Hematopoietic multipotent progenitor cell treated with erythropoietin and hydrocortisone succinate and interleukin-3 and kit ligand, for 8 days (in vitro differentiated cells): ENCODE measurements at regions not wholly inside any gene's neighbourhood (a gene's known extent, or its start where the extent isn't known, plus 50 kb on each side); places are given as distances from the start of the nearest gene placed in this dataset.
A peak's percentile ranks its signal among the peaks of the same experiment; 100 is the strongest.

ENCODE experiments used
- DNase-seq: peaks from one replicate; pipeline ENCODE4 v3.0.0-alpha.2; 2015

- DNase-seq, result no peak
Observed at GRCh38 chr14:76974365-76974764, 54.1 kb downstream of the IRF2BPL start.

GRCh38 chr14:76971549-76971948 is 57.0 kb downstream of the IRF2BPL start:
- DNase-seq, result no peak

- DNase-seq, result no peak
Observed at GRCh38 chr14:76968621-76969063, 59.9 kb downstream of the IRF2BPL start.

- DNase-seq, result no peak
Observed at GRCh38 chr14:76967788-76968187, 60.7 kb downstream of the IRF2BPL start.

- DNase-seq, result no peak
Observed at GRCh38 chr14:76965232-76965631, 63.3 kb downstream of the IRF2BPL start.

GRCh38 chr14:76964695-76965094 is 63.8 kb downstream of the IRF2BPL start:
- DNase-seq, result no peak

- DNase-seq, result peak; percentile 17
Observed at GRCh38 chr14:76963372-76963771, 65.1 kb downstream of the IRF2BPL start.

- no peak for DNase-seq
Observed at GRCh38 chr14:76962303-76962660, 66.2 kb downstream of the IRF2BPL start.

- DNase-seq, result peak; percentile 83
Observed at GRCh38 chr14:76961631-76962302, 66.7 kb downstream of the IRF2BPL start.

- peak; percentile 25 for DNase-seq
Observed at GRCh38 chr14:76958980-76959710, 69.4 kb downstream of the IRF2BPL start.

- DNase-seq, result no peak
Observed at GRCh38 chr14:76958020-76958979, 70.2 kb downstream of the IRF2BPL start.

GRCh38 chr14:76957224-76957891 is 71.2 kb downstream of the IRF2BPL start:
- DNase-seq, result no peak

GRCh38 chr14:76956316-76957090 is 72.0 kb downstream of the IRF2BPL start:
- DNase-seq, result peak; percentile 95

- no peak for DNase-seq
Observed at GRCh38 chr14:76955575-76956315, 72.8 kb downstream of the IRF2BPL start.

GRCh38 chr14:76954394-76955190 is 73.9 kb downstream of the IRF2BPL start:
- no peak for DNase-seq

- DNase-seq, result peak; percentile 48
Observed at GRCh38 chr14:76953311-76953945, 75.1 kb downstream of the IRF2BPL start.

GRCh38 chr14:76951166-76951565 is 77.3 kb downstream of the IRF2BPL start:
- no peak for DNase-seq

- no peak for DNase-seq
Observed at GRCh38 chr14:76950055-76951020, 78.2 kb downstream of the IRF2BPL start.

- DNase-seq, result no peak
Observed at GRCh38 chr14:76948976-76949375, 79.5 kb downstream of the IRF2BPL start.
